Activated B cell treated with CpG ODN at 0.5 μM for 24 hours (primary cell): ENCODE measurements at regions not wholly inside any gene's neighbourhood (a gene's known extent, or its start where the extent isn't known, plus 50 kb on each side); places are given as distances from the start of the nearest gene placed in this dataset.

Source experiments
- ATAC-seq: fragments of 200-7000 bp; cut with Tn5 transposase; one replicate; pipeline ENCODE4 v1.10.0; 2021; ENCODE audit warnings: low read depth, mild to moderate bottlenecking, moderate library complexity
- CTCF ChIA-PET: fragments of 350-600 bp; sonication (Branson Sonifier 250); formaldehyde crosslinking; loops from one replicate; lab custom pipeline; 2021; ENCODE audit warnings: antibody characterized with exemption; lab: Charles Lee
- POLR2A ChIA-PET: fragments of 350-600 bp; sonication (Branson Sonifier 250); formaldehyde crosslinking; loops from one replicate; lab custom pipeline; 2021; ENCODE audit warnings: antibody characterized with exemption; lab: Charles Lee
- DNase-seq: peaks from one replicate; pipeline ENCODE4 v3.0.0; 2022
- H3K27ac Mint-ChIP-seq: one replicate; pipeline ENCODE4 v1.8.0; 2020; ENCODE audit warnings: mixed read lengths
- H3K27me3 Mint-ChIP-seq: one replicate; pipeline ENCODE4 v1.8.0; 2021; ENCODE audit warnings: mixed read lengths
- H3K36me3 Mint-ChIP-seq: one replicate; pipeline ENCODE4 v1.8.0; 2021; ENCODE audit warnings: low read depth, mixed read lengths
- H3K4me1 Mint-ChIP-seq: one replicate; pipeline ENCODE4 v1.8.0; 2021; ENCODE audit warnings: mixed read lengths
- H3K4me3 Mint-ChIP-seq: one replicate; pipeline ENCODE4 v1.8.0; 2020; ENCODE audit warnings: mild to moderate bottlenecking, mixed read lengths
- H3K9me3 Mint-ChIP-seq: one replicate; pipeline ENCODE4 v1.8.0; 2020; ENCODE audit warnings: mixed read lengths
- CTCF ChIP-seq: fragments of 200-600 bp; IDR thresholded peaks from one replicate; pipeline ENCODE4 v1.8.0; 2022; ENCODE audit warnings: antibody characterized with exemption, mild to moderate bottlenecking
- intact Hi-C: fragments of 100-400 bp; cut with micrococcal nuclease; formaldehyde crosslinking; loops from one replicate; pipeline ENCODE4 v1.15.1; 2024

DNA sequence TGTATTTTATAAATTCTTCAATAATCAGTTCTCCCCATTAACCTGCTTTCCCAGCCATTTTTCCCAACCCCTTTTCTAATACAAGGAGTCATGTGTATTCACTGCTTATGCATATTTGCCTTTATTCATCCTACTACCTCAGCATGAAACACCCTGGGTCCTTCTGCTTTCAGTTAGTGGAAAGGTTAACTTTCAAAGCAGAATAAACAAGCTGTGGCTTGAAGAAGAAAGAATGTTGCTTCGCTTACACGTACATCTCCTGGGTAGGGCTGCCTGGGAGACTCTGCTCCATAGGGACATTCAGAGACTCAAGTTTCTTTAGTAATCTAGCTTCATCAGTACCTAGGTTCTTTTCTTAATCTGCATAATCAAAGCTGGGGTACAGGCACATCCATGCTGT is 567.8 kb upstream of the SLC10A2 start:
- TF ChIP-seq CTCF = no peak
- H3K36me3 Mint-ChIP-seq = no peaks in the 10 kb centered on the region
- no peaks in the 10 kb centered on the region for H3K27me3 Mint-ChIP-seq
- no peak overlapping the region for H3K4me3 Mint-ChIP-seq
- DNase-seq = no peak
- H3K4me1 Mint-ChIP-seq = no peaks in the 10 kb centered on the region
- no peaks in the 10 kb centered on the region for H3K9me3 Mint-ChIP-seq
- ChIA-PET POLR2A (no interaction called here), CTCF (no interaction called here)
- no peak for ATAC-seq
- intact Hi-C loops = no loop called here
- no peak overlapping the region for H3K27ac Mint-ChIP-seq

DNA sequence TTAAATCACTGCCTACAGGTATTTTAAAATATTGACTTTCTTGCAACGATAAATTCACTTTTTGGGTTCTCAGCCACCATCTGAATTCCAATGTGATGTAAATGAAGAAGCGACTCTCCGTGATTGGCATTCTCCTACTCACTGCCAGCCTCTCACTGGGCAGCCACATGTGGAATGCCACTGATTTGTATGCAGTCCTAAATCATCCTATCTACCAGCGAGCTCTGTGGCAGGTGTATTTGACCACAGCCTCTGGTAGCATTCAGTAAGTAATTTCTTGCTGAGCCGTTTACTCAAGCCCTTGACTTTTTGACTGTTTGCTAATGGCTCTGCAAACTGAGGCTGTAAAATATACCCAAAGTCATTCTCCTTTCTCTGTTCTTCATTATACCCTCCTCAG is 559.0 kb upstream of the SLC10A2 start:
- DNase-seq (no peak), ATAC-seq (no peak)
- Mint-ChIP-seq H3K36me3 (no peaks in the 10 kb centered on the region), H3K4me3 (no peak overlapping the region), H3K9me3 (no peaks in the 10 kb centered on the region), H3K27ac (no peak overlapping the region), H3K27me3 (no peaks in the 10 kb centered on the region), H3K4me1 (no peaks in the 10 kb centered on the region)
- intact Hi-C loops = no loop called here
- TF ChIP-seq CTCF = no peak
- CTCF ChIA-PET = no interaction called here
- POLR2A ChIA-PET = no interaction called here

GRCh38 chr13:103618151-103618550 is 551.9 kb upstream of the SLC10A2 start:
- POLR2A ChIA-PET = no interaction called here
- no peaks in the 10 kb centered on the region for H3K27me3 Mint-ChIP-seq
- peaks cover 2% of the 10 kb centered on the region for H3K9me3 Mint-ChIP-seq
- intact Hi-C loops = no loop called here
- no peak for DNase-seq
- no peak overlapping the region for H3K27ac Mint-ChIP-seq
- H3K36me3 Mint-ChIP-seq = no peaks in the 10 kb centered on the region
- no peak overlapping the region for H3K4me3 Mint-ChIP-seq
- no peaks in the 10 kb centered on the region for H3K4me1 Mint-ChIP-seq
- no peak for TF ChIP-seq CTCF
- no peak for ATAC-seq
- CTCF ChIA-PET = no interaction called here

DNA sequence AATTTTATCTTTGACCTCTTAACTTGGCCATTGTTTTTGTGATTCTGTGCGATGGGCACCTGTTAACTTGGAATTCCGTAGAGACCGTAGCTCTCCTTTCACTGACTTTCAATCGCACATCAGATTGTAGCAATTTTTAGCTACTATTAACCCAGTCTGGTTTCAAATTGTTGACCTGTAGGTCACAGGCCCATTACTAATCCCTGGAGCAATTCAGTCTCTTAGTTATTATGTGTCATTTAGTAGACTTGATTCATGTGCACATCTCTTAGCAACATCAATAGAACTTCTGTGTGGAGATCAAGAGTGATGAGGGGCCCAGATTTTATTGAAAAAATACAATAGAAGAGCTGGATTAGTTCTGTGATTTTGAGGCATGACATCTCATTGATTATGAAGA is 549.6 kb upstream of the SLC10A2 start:
- ATAC-seq = no peak
- no peak for TF ChIP-seq CTCF
- ChIA-PET POLR2A (no interaction called here), CTCF (no interaction called here)
- Mint-ChIP-seq H3K27me3 (no peaks in the 10 kb centered on the region), H3K4me3 (no peak overlapping the region), H3K4me1 (no peaks in the 10 kb centered on the region), H3K27ac (no peak overlapping the region), H3K9me3 (peaks cover 2% of the 10 kb centered on the region), H3K36me3 (no peaks in the 10 kb centered on the region)
- intact Hi-C loops = no loop called here
- no peak for DNase-seq

GRCh38 chr13:103614761-103615160 is 548.5 kb upstream of the SLC10A2 start:
- POLR2A ChIA-PET = no interaction called here
- CTCF ChIA-PET = no interaction called here
- peaks cover 2% of the 10 kb centered on the region for H3K9me3 Mint-ChIP-seq
- H3K4me3 Mint-ChIP-seq = no peak overlapping the region
- DNase-seq (no peak), ATAC-seq (no peak)
- no peak overlapping the region for H3K27ac Mint-ChIP-seq
- no peaks in the 10 kb centered on the region for H3K4me1 Mint-ChIP-seq
- H3K36me3 Mint-ChIP-seq = no peaks in the 10 kb centered on the region
- H3K27me3 Mint-ChIP-seq = no peaks in the 10 kb centered on the region
- TF ChIP-seq CTCF = no peak
- intact Hi-C loops = no loop called here
